IMR-90 (cell line): ENCODE measurements at regions not wholly inside any gene's neighbourhood (a gene's known extent, or its start where the extent isn't known, plus 50 kb on each side); places are given as distances from the start of the nearest gene placed in this dataset.

Experiments
- ATAC-seq: fragments of 200-7000 bp; cut with Tn5 transposase; 2 replicates; pipeline ENCODE4 v1.9.1; 2020; ENCODE audit warnings: low read depth, mild to moderate bottlenecking, moderate library complexity
- BruUV-seq: library from RNA; stranded (reverse); fragments of 400-500 nt; replicated peaks from 2 replicates; lab custom pipeline; 2021; lab: Mats Ljungman, UMichigan
- CTCF ChIA-PET: fragments of 300-600 bp; formaldehyde crosslinking; extraction: SDS; loops from one replicate; lab custom pipeline; 2021; ENCODE audit warnings: antibody characterized with exemption; lab: Yijun Ruan, JAX
- POLR2A ChIA-PET: fragments of 300-600 bp; sonication (Branson Sonifier 250); formaldehyde crosslinking; loops from one replicate; lab custom pipeline; 2022; ENCODE audit warnings: antibody characterized with exemption; ENCODE audit not compliant: unreplicated experiment; lab: Charles Lee
- DNase-seq: peaks from one replicate; pipeline ENCODE4 v3.0.0; 2013
- H2AFZ ChIP-seq: replicated peaks from 2 replicates; pipeline ENCODE3; 2013; ENCODE audit warnings: low read length, mild to moderate bottlenecking; ENCODE audit not compliant: poor library complexity
- H2AK5ac ChIP-seq: 2 replicates; pipeline ENCODE4 v1.6.1; 2013; ENCODE audit warnings: low read depth, low read length, inconsistent platforms
- H2AK9ac ChIP-seq: replicated peaks from 2 replicates; pipeline ENCODE3; 2013; ENCODE audit warnings: mild to moderate bottlenecking, low read depth, low read length, moderate library complexity; ENCODE audit not compliant: poor library complexity
- H2BK120ac ChIP-seq: 2 replicates; pipeline ENCODE4 v1.6.1; 2013; ENCODE audit warnings: low read depth, low read length, inconsistent platforms
- H2BK15ac ChIP-seq: 3 replicates; pipeline ENCODE4 v1.6.1; 2013; ENCODE audit warnings: low read depth, low read length, inconsistent platforms
- H2BK20ac ChIP-seq: 2 replicates; pipeline ENCODE4 v1.6.1; 2013; ENCODE audit warnings: low read depth, mild to moderate bottlenecking, inconsistent platforms, low read length, moderate library complexity
- H2BK5ac ChIP-seq: 2 replicates; pipeline ENCODE4 v1.6.1; 2013; ENCODE audit warnings: mild to moderate bottlenecking, low read depth, low read length, inconsistent platforms; ENCODE audit not compliant: poor library complexity, severe bottlenecking
- H3K14ac ChIP-seq: replicated peaks from 2 replicates; pipeline ENCODE4 v1.6.1; 2013; ENCODE audit warnings: low read depth, low read length, inconsistent platforms
- H3K18ac ChIP-seq: 2 replicates; pipeline ENCODE4 v1.6.1; 2013; ENCODE audit warnings: low read depth, low read length, control low read depth
- H3K23ac ChIP-seq: 2 replicates; pipeline ENCODE4 v1.6.1; 2013; ENCODE audit warnings: low read depth, low read length, inconsistent platforms
- H3K27ac ChIP-seq: 2 replicates; pipeline ENCODE4 v1.5.1; 2013; ENCODE audit warnings: mild to moderate bottlenecking, control low read depth, low read length; ENCODE audit not compliant: insufficient read depth
- H3K27me3 ChIP-seq: 2 replicates; pipeline ENCODE4 v1.6.1; 2013; ENCODE audit warnings: low read length; ENCODE audit not compliant: control insufficient read depth, insufficient read depth
- H3K36me3 ChIP-seq: 2 replicates; pipeline ENCODE4 v1.6.1; 2013; ENCODE audit warnings: low read length, mixed read lengths; ENCODE audit not compliant: control insufficient read depth, insufficient read depth
- H3K4ac ChIP-seq: 2 replicates; pipeline ENCODE4 v1.6.1; 2013; ENCODE audit warnings: low read depth, low read length, inconsistent platforms
- H3K4me1 ChIP-seq: 2 replicates; pipeline ENCODE4 v1.6.1; 2013; ENCODE audit warnings: low read length, mixed read lengths; ENCODE audit not compliant: control insufficient read depth, insufficient read depth
- H3K4me2 ChIP-seq: 2 replicates; pipeline ENCODE4 v1.6.1; 2013; ENCODE audit warnings: low read depth, mild to moderate bottlenecking, control low read depth, low read length, moderate library complexity
- H3K4me3 ChIP-seq: 2 replicates; pipeline ENCODE4 v1.5.1; 2013; ENCODE audit warnings: low read depth, mild to moderate bottlenecking, control low read depth, low read length, moderate library complexity; ENCODE audit not compliant: insufficient read depth
- H3K56ac ChIP-seq: 2 replicates; pipeline ENCODE4 v1.6.1; 2013; ENCODE audit warnings: low read length, inconsistent platforms; ENCODE audit not compliant: insufficient read depth; ENCODE audit errors: extremely low read depth
- H3K79me1 ChIP-seq, 2 experiments: 2 replicates each; pipeline ENCODE4 v1.6.1; 2013; ENCODE audit warnings: low read length in 2 of 2, inconsistent platforms in 1 of 2, low read depth in 1 of 2
- H3K9ac ChIP-seq: 2 replicates; pipeline ENCODE4 v1.6.1; 2013; ENCODE audit warnings: low read depth, low read length, control low read depth
- H3K9me1 ChIP-seq: 2 replicates; pipeline ENCODE4 v1.6.1; 2013; ENCODE audit warnings: low read length, inconsistent platforms; ENCODE audit not compliant: insufficient read depth
- H3K9me3 ChIP-seq: 2 replicates; pipeline ENCODE4 v1.6.1; 2013; ENCODE audit warnings: low read length; ENCODE audit not compliant: control insufficient read depth, insufficient read depth
- H4K20me1 ChIP-seq: 2 replicates; pipeline ENCODE4 v1.6.1; 2013; ENCODE audit warnings: low read length, inconsistent platforms; ENCODE audit not compliant: insufficient read depth
- H4K5ac ChIP-seq: 2 replicates; pipeline ENCODE4 v1.6.1; 2013; ENCODE audit warnings: mild to moderate bottlenecking, low read depth, low read length, control low read depth
- H4K8ac ChIP-seq, 2 experiments: 2 replicates each; pipeline ENCODE4 v1.6.1; 2013; ENCODE audit warnings: low read depth in 2 of 2, low read length in 2 of 2, control low read depth in 1 of 2, inconsistent platforms in 1 of 2
- H4K91ac ChIP-seq: 2 replicates; pipeline ENCODE4 v1.6.1; 2013; ENCODE audit warnings: low read depth, low read length, inconsistent platforms; ENCODE audit not compliant: insufficient read depth
- BHLHE40 ChIP-seq: fragments of 150-350 bp; IDR thresholded peaks from 2 replicates; pipeline ENCODE4 v1.6.1; 2016; ENCODE audit warnings: mild to moderate bottlenecking, low read depth, low read length
- CEBPB ChIP-seq: IDR thresholded peaks from 2 replicates; pipeline ENCODE4 v1.6.1; 2012; ENCODE audit warnings: low read depth, low read length, improper control_type of control experiment
- CHD1 ChIP-seq: IDR thresholded peaks from 2 replicates; pipeline ENCODE4 v1.6.1; 2012; ENCODE audit warnings: low read depth, low read length, improper control_type of control experiment
- FOS ChIP-seq: fragments of 150-350 bp; IDR thresholded peaks from 2 replicates; pipeline ENCODE4 v1.6.1; 2016; ENCODE audit warnings: low read depth, low read length
- MAFK ChIP-seq: IDR thresholded peaks from 2 replicates; pipeline ENCODE4 v1.6.1; 2012; ENCODE audit warnings: low read depth, low read length, improper control_type of control experiment
- MAZ ChIP-seq: IDR thresholded peaks from 2 replicates; pipeline ENCODE4 v1.6.1; 2012; ENCODE audit warnings: low read depth, mild to moderate bottlenecking, low read length, improper control_type of control experiment, moderate library complexity, borderline replicate concordance
- MXI1 ChIP-seq: IDR thresholded peaks from 2 replicates; pipeline ENCODE4 v1.6.1; 2012; ENCODE audit warnings: low read depth, mild to moderate bottlenecking, low read length, moderate library complexity, borderline replicate concordance
- NFE2L2 ChIP-seq: fragments of 150-350 bp; IDR thresholded peaks from 2 replicates; pipeline ENCODE4 v1.6.1; 2016; ENCODE audit warnings: low read depth, mild to moderate bottlenecking, low read length
- POLR2A ChIP-seq: IDR thresholded peaks from 2 replicates; pipeline ENCODE4 v1.6.1; 2012; ENCODE audit warnings: mild to moderate bottlenecking, low read depth, low read length
- RAD21 ChIP-seq: IDR thresholded peaks from 2 replicates; pipeline ENCODE4 v1.6.1; 2012; ENCODE audit warnings: low read length, improper control_type of control experiment
- RCOR1 ChIP-seq: IDR thresholded peaks from 2 replicates; pipeline ENCODE4 v1.6.1; 2012; ENCODE audit warnings: mild to moderate bottlenecking, low read length, improper control_type of control experiment; ENCODE audit not compliant: insufficient replicate concordance
- RFX5 ChIP-seq: IDR thresholded peaks from 2 replicates; pipeline ENCODE4 v1.8.0; 2012; ENCODE audit warnings: low read depth, mild to moderate bottlenecking, low read length, moderate library complexity
- SMC3 ChIP-seq: fragments of 150-350 bp; IDR thresholded peaks from 2 replicates; pipeline ENCODE4 v1.6.1; 2016; ENCODE audit warnings: low read depth, mild to moderate bottlenecking, antibody characterized with exemption, low read length, moderate library complexity
- WGBS, 2 experiments: methylation state at CpG; one replicate each; pipeline versions ENCODE4 v1.1.5 to v1.1.7; 2013; ENCODE audit warnings: missing lambda C conversion rate in 2 of 2; ENCODE audit not compliant: insufficient read length in 1 of 2; ENCODE audit errors: extremely low coverage in 2 of 2; 5-methylcytosine and 5-hydroxymethylcytosine counted together
- dilution Hi-C: fragments of 300-500 bp; cut with HindIII; formaldehyde crosslinking; loops from one replicate; pipeline ENCODE4 v1.14.3; 2018; ENCODE audit warnings: low sequenced_read_pairs; ENCODE audit not compliant: unreplicated experiment
- in situ Hi-C: fragments of 300-500 bp; cut with MboI; formaldehyde crosslinking; loops from 3 replicates; pipeline ENCODE4 v1.14.3; 2019; ENCODE audit warnings: low sequenced_read_pairs, inconsistent platforms, mixed read lengths
- intact Hi-C: fragments of 100-400 bp; cut with micrococcal nuclease; formaldehyde crosslinking; loops from 2 replicates; pipeline ENCODE4 v1.10.0; 2022
- TF ChIP-seq, protein P1 (sequence below): fragments of 150-350 bp; IDR thresholded peaks from 2 replicates; pipeline ENCODE4 v1.6.1; 2016; ENCODE audit warnings: low read depth, mild to moderate bottlenecking, low read length, moderate library complexity, borderline replicate concordance
- TF ChIP-seq, protein P2 (sequence below): conservative IDR thresholded peaks from 2 replicates; pipeline ENCODE4 v1.5.1; 2012; ENCODE audit warnings: mild to moderate bottlenecking, low read depth, low read length, improper control_type of control experiment
- TF ChIP-seq, protein P3 (sequence below): fragments of 150-350 bp; IDR thresholded peaks from 2 replicates; pipeline ENCODE4 v1.6.1; 2017; ENCODE audit warnings: mild to moderate bottlenecking, antibody characterized with exemption, low read length, low read depth

DNA sequence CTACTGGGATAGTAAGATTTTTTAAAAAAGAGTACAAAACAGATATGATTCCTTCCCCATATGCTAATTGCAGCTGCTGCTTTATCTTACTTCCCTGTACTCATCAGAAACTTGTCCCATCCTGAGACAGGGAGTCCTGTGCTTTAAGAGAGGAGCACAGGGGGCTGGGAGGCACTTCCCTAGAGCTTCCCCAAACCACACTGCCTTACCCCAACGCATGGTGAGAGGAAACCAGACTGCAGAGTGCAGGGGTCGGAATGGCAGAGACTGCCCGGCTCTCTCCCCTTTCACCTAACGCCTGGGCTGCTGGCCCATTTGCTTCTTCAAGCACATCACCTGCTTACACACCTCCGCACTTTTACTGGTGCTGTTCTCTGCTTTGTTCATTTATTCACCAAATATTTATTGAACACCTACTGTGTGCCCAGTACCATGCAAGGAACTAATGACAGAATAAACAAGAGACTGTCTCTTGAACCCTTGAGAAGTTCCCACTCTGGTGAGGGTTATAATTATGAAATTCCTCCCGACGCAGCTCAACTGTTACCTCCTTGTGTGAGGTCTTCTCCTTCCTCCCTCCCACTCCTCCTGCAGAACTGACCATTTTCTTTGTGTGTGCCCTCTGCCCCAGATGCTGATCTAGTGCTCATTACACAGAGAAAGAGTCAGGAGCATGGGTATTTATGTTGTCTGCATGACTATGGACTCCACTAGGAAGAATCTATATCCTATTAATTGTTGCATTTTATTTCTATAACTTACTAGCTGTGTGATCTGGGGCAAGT lies 289.7 kb downstream of the TCF7L2 start:
- Histone ChIP-seq H3K4me2 (no peak overlapping the region), H3K4me3 (no peak overlapping the region), H4K20me1 (no peaks in the 10 kb centered on the region), H3K9ac (no peak overlapping the region), H3K27me3 (peaks cover 26% of the 10 kb centered on the region), H3K79me1 (no peaks in the 10 kb centered on the region), H2AFZ (no peak overlapping the region), H3K4me1 (no peaks in the 10 kb centered on the region), H3K23ac (no peak overlapping the region), H2BK15ac (no peak overlapping the region), H3K4ac (no peak overlapping the region), H3K27ac (no peak overlapping the region), H3K36me3 (no peaks in the 10 kb centered on the region), H3K14ac (no peak overlapping the region), H3K56ac (no peak overlapping the region), H2AK5ac (no peak overlapping the region), H3K9me3 (no peaks in the 10 kb centered on the region), H2BK20ac (no peak overlapping the region), H4K5ac (no peak overlapping the region), H3K9me1 (no peaks in the 10 kb centered on the region), H2BK120ac (no peak overlapping the region), H3K18ac (no peak overlapping the region), H4K91ac (no peak overlapping the region), H2AK9ac (no peak overlapping the region), H2BK5ac (no peak overlapping the region), H4K8ac (no peak overlapping the region)
- TF ChIP-seq CEBPB = no peak
- TF ChIP-seq CHD1 = no peak
- TF ChIP-seq, protein P1, sequence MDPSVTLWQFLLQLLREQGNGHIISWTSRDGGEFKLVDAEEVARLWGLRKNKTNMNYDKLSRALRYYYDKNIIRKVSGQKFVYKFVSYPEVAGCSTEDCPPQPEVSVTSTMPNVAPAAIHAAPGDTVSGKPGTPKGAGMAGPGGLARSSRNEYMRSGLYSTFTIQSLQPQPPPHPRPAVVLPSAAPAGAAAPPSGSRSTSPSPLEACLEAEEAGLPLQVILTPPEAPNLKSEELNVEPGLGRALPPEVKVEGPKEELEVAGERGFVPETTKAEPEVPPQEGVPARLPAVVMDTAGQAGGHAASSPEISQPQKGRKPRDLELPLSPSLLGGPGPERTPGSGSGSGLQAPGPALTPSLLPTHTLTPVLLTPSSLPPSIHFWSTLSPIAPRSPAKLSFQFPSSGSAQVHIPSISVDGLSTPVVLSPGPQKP = no peak
- no peak for TF ChIP-seq RAD21
- no peak for TF ChIP-seq FOS
- no peak for TF ChIP-seq MXI1
- no peak for TF ChIP-seq MAFK
- TF ChIP-seq MAZ = no peak
- no peak for TF ChIP-seq NFE2L2
- no peak for TF ChIP-seq SMC3
- TF ChIP-seq, protein P2, sequence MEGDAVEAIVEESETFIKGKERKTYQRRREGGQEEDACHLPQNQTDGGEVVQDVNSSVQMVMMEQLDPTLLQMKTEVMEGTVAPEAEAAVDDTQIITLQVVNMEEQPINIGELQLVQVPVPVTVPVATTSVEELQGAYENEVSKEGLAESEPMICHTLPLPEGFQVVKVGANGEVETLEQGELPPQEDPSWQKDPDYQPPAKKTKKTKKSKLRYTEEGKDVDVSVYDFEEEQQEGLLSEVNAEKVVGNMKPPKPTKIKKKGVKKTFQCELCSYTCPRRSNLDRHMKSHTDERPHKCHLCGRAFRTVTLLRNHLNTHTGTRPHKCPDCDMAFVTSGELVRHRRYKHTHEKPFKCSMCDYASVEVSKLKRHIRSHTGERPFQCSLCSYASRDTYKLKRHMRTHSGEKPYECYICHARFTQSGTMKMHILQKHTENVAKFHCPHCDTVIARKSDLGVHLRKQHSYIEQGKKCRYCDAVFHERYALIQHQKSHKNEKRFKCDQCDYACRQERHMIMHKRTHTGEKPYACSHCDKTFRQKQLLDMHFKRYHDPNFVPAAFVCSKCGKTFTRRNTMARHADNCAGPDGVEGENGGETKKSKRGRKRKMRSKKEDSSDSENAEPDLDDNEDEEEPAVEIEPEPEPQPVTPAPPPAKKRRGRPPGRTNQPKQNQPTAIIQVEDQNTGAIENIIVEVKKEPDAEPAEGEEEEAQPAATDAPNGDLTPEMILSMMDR = no peak
- no peak for TF ChIP-seq BHLHE40
- TF ChIP-seq RFX5 = no peak
- no peak for TF ChIP-seq RCOR1
- TF ChIP-seq POLR2A = no peak
- TF ChIP-seq, protein P3, sequence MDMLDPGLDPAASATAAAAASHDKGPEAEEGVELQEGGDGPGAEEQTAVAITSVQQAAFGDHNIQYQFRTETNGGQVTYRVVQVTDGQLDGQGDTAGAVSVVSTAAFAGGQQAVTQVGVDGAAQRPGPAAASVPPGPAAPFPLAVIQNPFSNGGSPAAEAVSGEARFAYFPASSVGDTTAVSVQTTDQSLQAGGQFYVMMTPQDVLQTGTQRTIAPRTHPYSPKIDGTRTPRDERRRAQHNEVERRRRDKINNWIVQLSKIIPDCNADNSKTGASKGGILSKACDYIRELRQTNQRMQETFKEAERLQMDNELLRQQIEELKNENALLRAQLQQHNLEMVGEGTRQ = no peak
- 78% methylated on average over 4 of the region's 7 CpGs; no CpG with 5 or more reads in 1 of the 2 experiments for WGBS, 2 experiments
- BruUV-seq = no TSS peak
- DNase-seq (no peak), ATAC-seq (no peak)
- intact Hi-C loops = no loop called here
- in situ Hi-C loops = no loop called here
- ChIA-PET CTCF (interaction anchor here (0.6 kb wide), 1 partner anchor 764 kb away, joined by 3 read pairs; no protein-coding TSS in a partner anchor), POLR2A (no interaction called here)
- dilution Hi-C loops = no loop called here
